NCI-H446 (cell line): ENCODE measurements at regions not wholly inside any gene's neighbourhood (a gene's known extent, or its start where the extent isn't known, plus 50 kb on each side); places are given as distances from the start of the nearest gene placed in this dataset.
"Not testable (repeated sequence)": the region's sequence is repeated elsewhere in the genome, so short reads cannot be mapped to it uniquely, and the experiment has no call there.

Experiments used
- DNase-seq, 2 experiments: peaks; one replicate each; lab custom pipeline; 2025; lab: John Stamatoyannopoulos, UW

DNA sequence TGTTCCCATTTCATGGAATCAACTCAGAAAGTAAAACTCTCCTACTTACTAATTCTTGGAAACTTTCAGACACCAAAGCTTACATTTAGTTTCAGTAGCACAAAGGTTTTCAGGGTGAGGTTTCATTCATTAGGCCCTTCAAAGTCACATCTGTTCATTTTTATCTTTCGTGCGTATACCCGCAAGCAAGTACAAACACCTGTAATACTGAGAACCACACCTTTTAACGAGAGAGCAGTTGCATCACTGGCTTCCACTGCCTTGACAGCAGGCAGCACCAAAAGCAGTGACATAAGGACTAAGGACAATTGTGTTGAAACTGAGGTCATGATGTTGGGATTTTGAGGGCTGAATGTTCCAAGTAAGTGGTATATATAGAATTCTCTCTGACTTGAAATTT lies 60.5 kb downstream of the GOLGA6L22 start:
- DNase-seq = not testable (repeated sequence)

DNA sequence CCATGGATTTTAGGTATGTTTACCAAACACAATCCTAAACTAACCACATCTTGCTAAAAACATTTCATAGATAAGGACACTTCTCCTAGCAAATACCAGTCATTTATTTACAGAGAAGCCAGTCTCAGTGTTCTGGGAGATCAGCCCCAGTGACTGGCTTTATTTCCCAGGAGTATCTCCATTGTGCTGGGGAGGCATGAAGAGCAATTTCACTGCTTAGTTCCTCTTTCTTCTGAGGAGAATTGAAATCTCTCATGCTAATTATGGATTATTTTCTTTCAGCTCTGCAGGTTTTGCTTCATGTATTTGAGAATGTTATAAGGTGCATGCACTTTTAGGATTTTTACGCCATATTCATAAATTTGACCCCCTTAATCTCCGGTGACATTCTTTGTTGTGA lies 67.8 kb downstream of the GOLGA6L22 start:
- not testable (repeated sequence) for DNase-seq

DNA sequence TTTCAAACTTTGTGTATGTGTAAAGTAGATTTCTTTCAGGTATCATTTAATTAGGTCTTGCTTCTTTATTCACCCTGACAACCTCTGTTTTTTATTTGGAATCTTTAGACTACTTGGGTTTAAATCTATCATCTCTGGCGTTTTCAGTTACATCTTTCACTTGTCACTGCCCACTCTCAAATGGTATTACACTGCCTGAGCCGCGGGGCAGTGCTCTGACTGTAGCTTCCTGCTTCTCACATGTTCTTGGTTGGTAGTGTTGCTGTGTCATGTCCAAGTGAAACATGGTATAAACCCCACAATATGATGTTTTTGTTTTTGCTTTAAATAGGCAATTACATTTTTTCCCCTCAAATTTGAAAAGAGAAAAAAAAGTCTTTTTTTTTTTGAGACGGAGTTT lies 68.3 kb downstream of the GOLGA6L22 start:
- DNase-seq = not testable (repeated sequence)

DNA sequence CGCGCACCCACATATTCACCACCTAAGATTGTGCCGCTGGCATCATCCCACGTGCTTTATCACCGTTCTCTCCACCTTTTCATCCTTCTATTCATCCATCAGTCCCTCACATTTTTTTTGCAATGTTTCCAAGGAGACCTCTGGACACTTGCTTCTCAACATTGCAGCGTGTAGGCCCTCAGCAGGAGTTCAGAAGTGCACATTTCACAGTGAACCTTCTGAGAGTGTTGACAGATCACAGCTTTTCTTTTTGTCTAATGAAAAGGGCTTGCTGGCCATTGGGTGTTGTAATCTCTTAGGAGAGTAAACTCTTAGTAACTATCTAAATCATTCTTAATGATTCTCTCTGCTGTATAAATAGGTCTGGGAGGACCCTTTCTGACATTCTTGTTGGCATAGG lies 70.5 kb downstream of the GOLGA6L22 start:
- not testable (repeated sequence) for DNase-seq

DNA sequence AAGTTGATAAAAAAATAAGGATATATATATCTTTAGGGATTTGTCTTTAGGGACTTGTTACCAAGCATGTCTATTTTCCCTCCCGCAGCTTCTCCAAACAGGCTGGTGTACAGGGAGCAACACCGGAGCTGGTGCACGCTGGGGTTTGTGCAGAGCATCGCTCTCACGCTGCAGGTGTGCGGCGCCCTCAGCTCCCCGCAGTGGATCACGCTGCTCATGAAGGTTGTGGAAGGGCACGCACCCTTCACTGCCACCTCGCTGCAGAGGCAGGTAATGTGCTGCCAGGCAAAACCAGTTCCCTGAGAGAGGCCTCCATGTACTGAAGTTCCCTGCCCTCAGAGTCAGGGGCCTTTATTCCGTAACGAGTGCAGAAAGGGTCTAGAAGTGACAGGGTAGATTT lies 101.0 kb downstream of the GOLGA6L22 start:
- not testable (repeated sequence) for DNase-seq

DNA sequence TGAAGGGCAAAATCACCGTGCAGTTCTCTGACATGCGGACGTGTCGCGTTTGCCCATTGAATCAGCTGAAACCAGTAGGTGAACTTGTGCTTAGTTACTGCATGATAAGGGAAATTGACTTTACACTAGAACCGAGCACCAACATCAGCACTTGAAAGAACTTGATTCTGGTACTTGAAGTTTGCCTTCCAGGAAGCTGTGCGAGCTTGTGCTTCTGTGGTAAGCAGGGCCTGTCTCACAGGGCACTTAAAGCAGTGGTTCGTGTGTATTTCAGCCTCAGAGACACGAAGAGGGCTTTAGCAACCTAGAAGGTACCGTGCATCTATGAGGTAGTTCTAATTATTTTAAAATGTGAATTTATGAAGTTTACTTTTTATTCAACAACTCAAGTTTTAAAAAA lies 103.0 kb downstream of the GOLGA6L22 start:
- not testable (repeated sequence) for DNase-seq

DNA sequence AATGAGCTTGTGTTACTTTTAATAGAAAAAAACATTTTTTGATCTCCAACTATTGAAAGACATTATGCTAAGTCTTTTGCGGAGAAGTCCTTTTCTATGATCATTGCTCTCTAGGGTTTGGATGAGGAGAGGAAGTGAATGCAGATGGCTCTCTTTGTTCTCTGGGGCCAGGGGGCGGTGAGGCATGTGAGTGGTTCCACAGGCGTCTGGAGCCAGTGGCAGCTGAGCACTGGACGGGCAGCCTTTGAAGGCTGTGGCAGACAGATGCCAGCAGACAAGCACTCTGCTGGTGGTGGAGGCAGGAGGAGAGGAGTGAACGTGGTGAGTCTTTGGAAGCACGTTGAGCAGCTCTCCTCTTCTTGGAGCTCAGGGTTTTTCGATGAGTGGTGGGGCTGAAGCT lies 107.8 kb downstream of the GOLGA6L22 start:
- DNase-seq = not testable (repeated sequence)

DNA sequence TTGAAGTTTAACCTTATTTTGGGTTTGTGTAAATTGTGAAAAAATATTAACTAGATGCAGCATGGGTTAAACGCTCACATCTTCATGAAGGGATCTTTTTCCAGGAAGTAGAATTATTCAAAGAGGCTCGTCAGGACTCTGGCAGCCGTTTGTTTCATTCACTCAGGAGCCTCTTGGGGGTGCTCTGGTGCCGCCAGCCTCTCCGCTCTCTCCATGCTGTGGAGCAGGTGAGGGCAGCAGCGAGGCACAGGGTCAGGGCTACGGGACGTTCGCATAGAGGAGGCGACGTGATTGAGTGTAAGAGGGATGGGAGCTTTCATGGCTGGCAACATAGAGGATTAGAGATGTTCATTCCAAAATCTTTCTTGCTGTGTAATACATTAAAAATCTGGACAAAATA lies 110.8 kb downstream of the GOLGA6L22 start:
- DNase-seq = not testable (repeated sequence)

DNA sequence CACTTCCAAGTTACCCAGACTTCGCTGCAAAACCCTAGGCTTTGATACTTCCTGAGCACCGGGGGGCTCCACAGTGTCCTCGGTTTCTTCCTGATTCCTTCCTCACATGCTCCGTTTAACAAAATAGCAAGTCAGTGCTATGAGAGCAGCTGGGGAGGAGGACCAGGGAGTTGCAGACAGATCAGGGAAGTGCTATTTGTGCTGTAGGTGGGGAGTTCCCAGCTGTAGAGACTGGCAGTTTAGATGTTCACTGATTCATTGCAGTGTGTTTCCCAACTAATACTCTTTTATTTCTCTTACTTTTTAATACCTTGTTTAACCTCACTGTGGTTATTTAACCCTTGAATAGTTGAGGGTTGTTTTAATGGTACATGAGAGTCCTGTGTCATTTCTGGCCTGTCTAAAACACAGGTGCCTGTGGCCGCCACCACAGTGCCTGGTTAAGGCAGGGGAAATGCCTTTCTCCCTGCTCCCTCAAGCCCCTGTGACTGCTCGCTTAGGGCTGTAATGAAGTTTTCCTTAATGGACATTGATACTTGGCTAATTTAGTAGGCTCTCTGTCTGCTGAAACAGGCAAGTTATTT lies 113.5 kb downstream of the GOLGA6L22 start:
- not testable (repeated sequence) for DNase-seq

DNA sequence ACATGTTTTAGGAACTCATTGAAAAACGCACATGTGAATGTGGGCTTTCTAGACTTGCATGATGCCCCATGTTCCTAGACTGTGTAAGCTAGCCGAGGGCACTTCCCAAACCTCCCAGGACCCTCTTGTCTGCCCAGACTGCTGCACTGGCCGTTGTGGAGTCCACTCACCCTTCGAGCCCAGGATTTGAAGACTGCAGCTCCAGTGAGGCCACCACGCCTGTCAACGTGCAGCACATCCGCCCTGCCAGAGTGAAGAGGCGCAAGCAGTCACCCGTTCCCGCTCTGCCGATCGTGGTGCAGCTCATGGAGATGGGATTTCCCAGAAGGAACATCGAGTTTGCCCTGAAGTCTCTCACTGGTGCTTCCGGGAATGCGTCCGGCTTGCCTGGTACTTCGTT lies 114.1 kb downstream of the GOLGA6L22 start:
- DNase-seq = not testable (repeated sequence)

DNA sequence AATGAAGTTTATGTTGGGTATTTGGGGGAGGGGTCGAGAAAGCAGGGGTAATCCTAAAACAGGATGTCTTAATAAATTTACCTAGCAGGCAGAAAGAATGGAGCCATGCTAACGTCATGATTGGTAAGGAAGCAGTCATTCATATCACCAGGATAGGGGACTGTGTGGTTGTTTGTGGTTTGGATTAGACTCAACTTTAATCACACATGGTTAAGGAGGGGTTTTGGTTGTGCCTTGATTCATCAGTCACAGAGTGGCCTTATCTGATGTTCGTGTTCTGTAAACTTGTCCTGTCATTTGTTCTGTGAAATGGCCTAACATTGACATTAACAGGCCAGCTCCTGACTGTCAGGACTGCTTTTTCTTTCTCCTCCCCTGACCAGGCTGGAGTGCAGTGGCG lies 119.1 kb downstream of the GOLGA6L22 start:
- DNase-seq = not testable (repeated sequence)

DNA sequence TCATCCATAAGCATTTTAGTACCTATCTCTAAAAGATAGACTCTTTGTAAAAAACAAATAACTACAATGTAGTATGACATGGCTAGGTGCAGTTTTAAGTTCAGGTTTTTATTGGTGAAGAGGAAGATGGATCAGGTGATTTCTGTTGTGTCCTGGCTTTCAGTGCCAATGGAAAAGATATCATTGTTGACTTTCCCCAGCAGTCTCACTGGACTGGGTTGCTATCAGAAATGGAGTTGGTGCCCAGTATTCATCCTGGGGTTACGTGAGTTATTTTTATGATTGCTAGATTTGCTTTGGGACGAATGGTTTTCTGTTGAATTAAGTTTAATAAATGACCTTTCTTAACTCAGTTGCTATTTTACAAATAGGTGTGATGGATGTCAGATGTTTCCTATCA lies 120.5 kb downstream of the GOLGA6L22 start:
- not testable (repeated sequence) for DNase-seq

DNA sequence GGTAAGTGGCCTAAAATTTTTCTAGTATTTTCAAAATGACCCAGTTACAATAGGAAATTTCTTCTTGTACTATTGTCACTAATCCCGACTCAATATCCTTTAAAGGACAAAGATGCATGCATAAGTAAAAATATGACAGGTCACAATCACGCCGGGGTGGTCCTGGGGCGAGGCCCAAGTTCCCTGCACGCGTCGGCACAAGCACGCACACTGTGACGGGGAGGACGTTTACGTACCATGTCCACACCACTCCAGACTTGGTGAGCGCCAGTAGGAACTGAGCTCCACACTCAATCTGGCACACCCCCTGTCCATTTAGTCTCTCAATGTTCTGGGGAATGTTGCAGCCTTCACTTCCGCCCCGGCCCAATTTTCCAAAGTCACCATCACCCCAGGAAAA lies 128.7 kb downstream of the GOLGA6L22 start:
- not testable (repeated sequence) for DNase-seq

DNA sequence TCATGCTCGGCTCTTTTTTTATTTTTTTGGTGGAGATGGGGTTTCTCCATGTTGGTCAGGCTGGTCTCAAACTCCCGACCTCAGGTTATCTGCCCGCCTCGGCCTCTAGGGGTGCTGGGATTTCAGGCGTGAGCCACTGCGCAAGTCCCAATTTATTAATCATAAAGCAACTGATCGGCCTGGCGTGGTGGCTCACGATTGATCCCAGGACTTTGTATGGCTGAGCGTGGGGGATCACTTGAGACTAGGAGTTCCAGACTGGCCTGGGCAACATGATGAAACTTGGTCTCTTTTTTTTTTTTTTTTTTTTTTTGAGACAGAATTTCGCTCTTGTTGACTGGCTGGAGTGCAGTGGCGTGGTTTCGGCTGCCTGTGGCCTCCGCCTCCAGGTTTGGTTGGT lies 139.8 kb downstream of the GOLGA6L22 start:
- DNase-seq = not testable (repeated sequence)

DNA sequence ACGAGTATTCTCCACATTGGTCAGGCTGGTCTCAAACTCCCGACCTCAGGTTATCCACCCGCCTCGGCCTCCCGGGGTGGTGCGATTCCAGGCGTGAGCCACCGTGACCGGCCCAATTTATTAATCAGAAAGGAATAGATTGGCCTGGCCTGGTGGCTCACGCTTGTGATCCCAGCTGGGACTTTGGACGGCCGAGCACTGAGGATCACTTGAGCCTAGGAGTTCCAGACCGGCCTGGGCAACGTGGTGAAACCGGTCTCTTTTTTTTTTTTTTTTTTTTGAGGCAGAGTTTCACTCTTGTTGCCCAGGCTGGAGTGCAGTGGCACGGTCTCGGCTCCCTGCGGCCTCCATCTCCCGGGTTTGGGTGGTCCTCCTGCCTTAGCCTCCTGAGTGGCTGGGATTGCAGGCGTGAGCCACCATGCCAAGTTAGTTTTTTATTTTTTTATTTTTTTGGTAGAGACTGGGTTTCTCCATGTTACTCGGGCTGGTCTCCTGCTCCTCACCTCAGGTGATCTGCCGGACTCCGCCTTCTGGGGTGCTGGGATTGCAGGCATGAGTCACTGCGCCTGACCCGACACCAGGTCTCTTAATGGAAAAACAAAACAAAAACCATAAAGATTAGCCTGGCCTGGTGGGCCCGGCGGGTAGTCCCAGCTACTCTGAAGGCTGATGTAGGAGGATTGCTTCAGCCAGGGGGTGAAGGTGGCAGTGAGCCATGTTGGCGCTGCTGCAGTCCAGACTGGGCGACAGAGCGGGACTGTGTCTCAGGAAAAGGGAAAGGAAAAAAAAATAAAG lies 141.0 kb downstream of the GOLGA6L22 start:
- not testable (repeated sequence) for DNase-seq

DNA sequence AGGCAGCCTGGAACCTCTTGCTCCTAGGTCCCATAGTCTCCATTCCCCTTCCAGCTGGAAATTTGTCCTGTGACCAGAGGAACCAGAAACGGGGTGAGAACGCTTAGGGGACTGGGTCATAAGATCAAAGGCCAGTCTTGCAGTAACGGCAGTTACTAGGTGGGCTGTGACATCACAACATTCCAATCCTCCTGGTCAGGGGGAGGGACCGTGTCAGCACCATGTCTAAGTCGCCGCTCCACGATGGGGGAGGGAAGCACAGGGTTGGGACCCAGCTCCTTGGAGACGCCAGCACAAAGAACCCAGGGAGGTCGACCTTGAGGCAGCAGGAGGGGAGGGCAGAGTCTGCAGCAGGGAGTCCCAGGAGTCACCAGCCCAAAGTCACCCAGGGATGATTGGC lies 158.3 kb downstream of the GOLGA6L22 start:
- not testable (repeated sequence) for DNase-seq

DNA sequence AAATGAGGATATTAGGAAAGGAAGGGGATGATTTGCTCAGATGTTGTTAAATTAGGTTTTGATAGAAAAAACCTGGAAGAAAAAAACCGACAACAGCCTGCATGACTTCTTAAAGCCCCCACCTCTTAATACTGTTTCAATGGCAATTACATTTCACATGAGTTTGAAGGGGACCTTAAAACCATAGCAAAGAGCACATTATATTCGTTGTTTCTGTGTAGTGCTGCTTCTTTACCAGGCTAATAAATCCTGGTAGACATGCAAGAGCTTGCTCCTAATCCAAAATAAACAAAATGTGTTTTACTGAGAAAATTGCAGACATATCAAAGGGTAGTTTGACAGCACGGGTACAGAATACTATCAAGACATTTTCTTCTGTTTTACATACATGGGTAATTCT lies 154.7 kb upstream of the NIPA1 start:
- not testable (repeated sequence) for DNase-seq

DNA sequence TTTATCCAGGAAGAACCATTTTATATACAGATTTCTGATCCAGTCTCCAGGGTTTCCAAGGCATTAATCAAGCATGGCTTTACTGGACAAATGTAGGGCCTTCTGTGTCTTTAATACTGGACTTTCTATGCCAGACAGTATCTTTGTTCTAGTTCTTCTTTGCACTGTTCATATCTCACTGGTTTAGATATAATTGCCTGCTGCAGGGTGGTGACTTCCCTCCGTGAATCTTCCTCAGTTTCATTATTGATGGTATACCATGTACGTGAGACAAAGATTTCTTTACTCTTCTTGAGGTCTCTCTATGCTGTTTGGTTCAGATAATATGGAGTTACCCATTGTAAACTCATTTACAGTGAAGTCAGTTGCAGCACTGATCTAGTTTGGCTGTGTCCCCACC lies 146.5 kb upstream of the NIPA1 start:
- DNase-seq = not testable (repeated sequence)

DNA sequence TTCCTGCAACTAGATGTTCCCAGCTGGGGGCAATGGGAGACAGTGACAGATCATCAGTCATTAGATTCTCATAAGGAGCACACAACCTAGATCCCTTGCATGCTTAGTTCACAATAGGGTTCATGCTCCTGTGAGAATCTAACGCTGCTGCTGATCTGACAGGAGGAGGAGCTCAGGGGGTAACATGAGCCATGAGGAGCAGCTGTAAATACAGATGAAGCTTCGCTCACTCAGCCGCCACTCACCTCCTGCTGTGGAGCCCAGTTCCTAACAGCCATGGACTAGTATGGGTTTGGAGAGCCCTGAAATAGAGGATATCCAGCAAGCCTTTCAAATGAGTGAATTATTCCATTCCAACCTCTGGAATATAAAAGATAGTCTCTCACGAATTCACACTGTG lies 137.0 kb upstream of the NIPA1 start:
- DNase-seq = not testable (repeated sequence)

DNA sequence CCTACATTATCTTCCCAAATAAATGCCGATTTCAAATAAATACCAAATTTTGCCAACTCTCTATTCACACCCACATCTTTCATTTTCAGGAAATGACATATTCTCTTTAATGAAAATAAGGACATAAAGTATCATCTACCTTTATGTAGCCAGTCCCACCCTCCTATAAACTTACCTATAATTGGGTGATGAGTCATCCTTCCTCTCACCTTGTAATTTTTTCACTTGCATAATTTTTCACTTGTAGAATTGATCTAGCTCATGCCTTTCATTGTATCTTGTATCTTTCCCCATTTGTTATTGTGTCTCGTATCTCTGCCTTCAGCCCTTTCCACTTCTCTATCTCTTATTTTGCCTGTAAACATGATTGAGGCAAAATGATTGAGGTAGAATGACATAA lies 135.3 kb upstream of the NIPA1 start:
- not testable (repeated sequence) for DNase-seq

DNA sequence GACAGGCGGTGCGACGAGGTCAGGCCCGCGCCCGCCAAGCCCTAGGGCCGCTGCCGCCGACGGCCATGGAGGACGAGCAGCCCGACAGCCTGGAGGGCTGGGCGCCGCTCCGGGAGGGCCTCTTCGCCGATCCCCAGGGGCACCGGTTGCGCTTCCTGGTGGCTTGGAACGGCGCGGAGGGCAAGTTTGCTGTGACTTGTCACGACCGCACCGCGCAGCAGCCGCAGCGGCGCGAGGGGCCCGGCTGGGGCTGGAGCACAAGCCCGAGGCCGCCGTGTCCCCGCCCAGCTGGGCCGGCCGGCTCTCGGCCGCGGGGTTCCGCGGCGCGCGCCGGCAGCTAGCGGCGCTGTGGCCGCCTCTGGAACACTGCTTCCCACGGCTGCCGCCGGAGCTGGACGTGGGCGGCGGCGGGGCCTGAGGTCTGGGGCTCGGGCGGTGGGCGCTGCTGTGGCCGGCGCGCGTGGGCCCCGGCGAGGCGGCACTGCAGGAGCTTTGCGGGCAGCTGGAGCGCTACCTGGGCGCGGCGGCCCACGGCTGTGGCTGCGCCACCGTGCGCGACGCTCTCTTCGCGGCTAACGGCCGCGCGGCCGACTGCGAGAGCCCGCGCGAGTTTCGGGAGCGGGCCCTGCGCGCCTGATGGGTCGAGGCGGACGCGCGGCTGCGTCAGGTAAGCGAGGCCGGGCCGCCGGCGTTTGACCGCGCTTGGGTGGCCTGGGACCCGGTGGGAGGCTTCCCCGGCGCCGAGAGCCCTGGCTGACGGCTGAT lies 122.0 kb upstream of the NIPA1 start:
- peak in 1 of 2 experiments; percentile 13 for DNase-seq

DNA sequence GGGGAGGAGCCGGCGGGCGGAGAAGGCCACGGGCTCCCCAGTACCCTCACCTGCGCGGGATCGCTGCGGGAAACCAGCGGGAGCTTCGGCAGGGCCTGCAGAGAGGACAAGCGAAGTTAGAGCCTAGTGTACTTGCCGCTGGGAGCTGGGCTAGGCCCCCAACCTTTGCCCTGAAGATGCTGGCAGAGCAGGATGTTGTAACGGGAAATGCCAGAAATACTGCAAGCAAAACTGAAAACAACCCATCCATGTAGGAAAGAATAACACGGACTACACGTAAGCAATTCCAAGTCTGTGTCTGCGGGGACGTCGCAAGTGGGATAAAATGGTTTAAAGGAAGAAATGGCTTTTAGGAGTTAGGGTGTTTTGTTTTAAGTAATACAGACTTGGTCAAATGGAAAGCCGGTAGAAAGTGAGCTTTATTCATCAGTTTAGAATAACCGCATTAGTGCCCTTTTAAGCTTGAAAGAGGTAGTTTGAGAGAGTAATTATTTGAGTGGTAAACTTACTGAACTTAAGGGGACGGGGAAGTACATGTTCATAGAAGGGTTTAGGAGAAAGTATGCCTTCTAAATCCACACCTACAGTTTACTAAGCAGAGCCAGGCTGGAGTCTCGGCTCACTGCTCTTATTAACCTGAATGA lies 121.3 kb upstream of the NIPA1 start:
- not testable (repeated sequence) for DNase-seq
